A172 (cell line): ENCODE measurements at regions not wholly inside any gene's neighbourhood (a gene's known extent, or its start where the extent isn't known, plus 50 kb on each side); places are given as distances from the start of the nearest gene placed in this dataset.

ENCODE experiments used
- DNase-seq: peaks from one replicate; pipeline ENCODE4 v3.0.0-alpha.2; 2015; ENCODE audit warnings: low spot score

DNA sequence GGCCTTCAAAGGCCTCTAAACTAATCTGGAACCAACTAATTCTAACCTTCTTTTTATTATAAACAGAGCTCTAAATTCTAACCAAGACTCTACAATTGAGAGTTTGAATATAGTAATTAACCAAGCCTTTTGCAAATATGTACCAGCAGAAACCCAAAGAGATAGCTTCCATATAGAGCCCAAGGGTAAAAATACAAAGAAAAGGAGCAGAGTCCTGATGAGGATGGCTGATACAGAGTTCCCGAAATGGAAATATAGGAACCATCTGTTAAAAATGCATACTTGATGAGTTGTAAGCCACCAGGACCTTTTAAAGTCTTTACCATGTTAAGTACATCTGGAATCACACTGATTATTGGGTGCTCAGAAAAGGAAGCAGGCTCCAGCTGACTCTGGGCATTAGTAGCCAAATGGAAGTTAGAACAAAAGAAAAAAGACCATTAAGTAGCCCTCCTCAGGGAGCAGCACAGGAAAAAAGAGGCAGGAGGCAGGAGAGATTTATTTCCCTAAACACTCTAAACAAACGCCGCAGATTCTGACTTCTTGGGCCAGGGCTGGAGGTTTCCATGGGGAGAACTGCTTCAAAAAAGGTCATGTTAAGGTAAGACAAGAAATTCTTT is 463.1 kb upstream of the FAT3 start:
- DNase-seq, result no peak

GRCh38 chr11:91756829-91757480 is 467.7 kb upstream of the FAT3 start:
- DNase-seq, result no peak

GRCh38 chr11:91755951-91756707 is 468.5 kb upstream of the FAT3 start:
- DNase-seq, result no peak

DNA sequence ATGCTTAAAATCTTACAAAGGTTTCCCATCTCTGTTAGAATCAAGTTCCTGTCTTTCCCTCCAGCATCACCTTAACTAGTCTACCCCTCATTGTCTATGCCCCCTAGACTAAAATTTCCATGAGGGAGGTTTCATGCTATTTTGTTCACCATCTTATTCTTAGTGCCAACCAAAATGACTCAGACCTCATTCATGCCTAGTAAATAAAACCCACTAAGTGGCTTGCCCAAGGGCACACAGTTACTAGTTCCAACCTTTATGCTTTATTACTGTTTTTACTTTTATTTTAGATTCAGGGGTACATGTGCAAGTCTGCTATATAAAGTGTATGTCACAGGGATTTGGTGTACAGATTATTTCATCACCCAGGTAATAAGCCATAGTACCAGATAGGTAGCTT is 469.1 kb upstream of the FAT3 start:
- no peak for DNase-seq

GRCh38 chr11:91749251-91749650 is 475.4 kb upstream of the FAT3 start:
- peak; percentile 1 for DNase-seq

- DNase-seq, result peak; percentile 0
Measured at GRCh38 chr11:91742155-91742554, 482.5 kb upstream of the FAT3 start.

DNA sequence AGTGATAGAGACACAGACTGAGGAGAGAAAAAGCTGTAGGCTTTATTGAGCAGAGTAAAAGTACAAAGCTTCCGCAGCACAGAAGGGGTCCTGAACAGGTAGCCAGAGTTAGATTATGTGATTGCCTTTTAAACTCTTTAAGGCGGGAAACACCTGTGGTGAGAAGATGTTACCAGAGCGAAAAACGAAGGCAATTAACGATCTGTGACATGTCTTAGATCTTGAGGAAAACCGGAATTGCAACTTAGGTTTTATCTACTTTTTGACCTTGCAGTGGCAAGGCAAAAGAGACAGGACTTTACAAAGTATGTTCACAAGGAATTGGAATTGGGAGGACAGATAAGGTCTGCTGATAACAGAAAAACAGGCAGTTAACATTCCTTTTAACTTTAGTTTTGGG is 493.6 kb upstream of the FAT3 start:
- DNase-seq, result no peak

- no peak for DNase-seq
Measured at GRCh38 chr11:91730620-91731019, 494.0 kb upstream of the FAT3 start.

- DNase-seq, result no peak
Measured at GRCh38 chr11:91730057-91730456, 494.6 kb upstream of the FAT3 start.

- DNase-seq, result no peak
Measured at GRCh38 chr11:91717169-91717568, 507.4 kb upstream of the FAT3 start.

GRCh38 chr11:91707652-91708482 is 516.8 kb upstream of the FAT3 start:
- DNase-seq, result no peak

DNA sequence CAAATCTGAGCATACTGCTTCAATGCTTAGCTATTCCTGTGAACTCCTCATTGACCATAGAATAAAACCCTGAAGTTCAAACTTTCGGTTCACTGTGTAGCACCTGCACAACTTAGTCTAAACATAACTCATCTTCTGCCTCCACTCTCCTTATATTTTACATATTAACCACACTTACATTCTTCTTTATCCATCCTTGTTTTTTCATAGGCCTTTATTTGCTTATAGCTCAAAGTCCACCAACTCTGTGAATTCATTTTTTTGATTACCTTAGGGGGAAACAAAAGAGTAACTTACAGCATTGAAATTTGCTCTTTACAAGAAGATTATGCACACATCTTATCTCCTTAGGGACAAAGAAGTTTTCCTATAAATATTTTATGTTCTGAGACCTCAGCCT is 521.6 kb upstream of the FAT3 start:
- DNase-seq, result no peak

DNA sequence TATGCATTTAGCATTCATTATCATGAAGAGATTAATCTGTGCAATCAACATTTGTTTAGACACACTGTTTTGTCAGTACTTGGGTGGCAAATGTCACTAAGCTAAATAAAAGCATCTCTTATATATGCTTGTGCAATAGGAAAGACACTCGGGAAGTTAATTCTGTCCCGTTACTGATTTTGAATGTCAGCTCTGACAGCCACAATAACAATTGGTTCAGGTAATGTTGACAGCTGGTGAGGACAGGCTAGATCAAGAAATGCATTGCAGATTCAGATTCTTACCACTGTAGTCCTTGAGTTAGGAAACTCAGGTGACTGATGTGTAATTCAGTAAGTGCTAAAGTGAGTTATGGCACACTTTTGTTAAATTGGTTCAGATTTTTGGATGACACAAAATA is 523.8 kb upstream of the FAT3 start:
- no peak for DNase-seq

- no peak for DNase-seq
Measured at GRCh38 chr11:91698845-91699244, 525.8 kb upstream of the FAT3 start.

- DNase-seq, result no peak
Measured at GRCh38 chr11:91694331-91694730, 530.3 kb upstream of the FAT3 start.

- DNase-seq, result no peak
Measured at GRCh38 chr11:91691872-91692271, 532.7 kb upstream of the FAT3 start.

- no peak for DNase-seq
Measured at GRCh38 chr11:91688672-91689071, 535.9 kb upstream of the FAT3 start.

DNA sequence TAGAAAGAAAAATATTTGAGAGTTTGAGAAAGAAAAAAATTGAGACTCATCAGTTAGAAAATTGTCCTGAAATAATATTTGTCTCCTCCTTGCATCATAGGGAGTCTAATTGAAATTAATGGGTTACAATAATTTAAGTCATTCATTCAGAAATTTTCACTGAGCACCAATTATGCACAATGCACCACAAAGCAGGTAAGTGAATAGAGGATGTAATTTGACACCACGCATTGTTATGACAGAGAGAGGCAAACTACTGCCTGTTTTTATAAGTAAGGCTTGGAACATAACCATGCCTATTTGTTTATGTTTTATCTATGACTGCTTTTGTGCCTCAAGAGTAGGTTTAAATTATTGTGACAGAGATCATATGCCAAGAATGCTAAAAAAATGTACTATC is 537.9 kb upstream of the FAT3 start:
- no peak for DNase-seq

GRCh38 chr11:91686281-91686680 is 538.3 kb upstream of the FAT3 start:
- DNase-seq, result no peak

- no peak for DNase-seq
Measured at GRCh38 chr11:91673705-91674104, 550.9 kb upstream of the FAT3 start.

GRCh38 chr11:91664521-91664920 is 560.1 kb upstream of the FAT3 start:
- DNase-seq, result no peak

GRCh38 chr11:91660036-91660435 is 564.6 kb upstream of the FAT3 start:
- DNase-seq, result no peak
